ENCODE measurements at regions not wholly inside any gene's neighbourhood (a gene's known extent, or its start where the extent isn't known, plus 50 kb on each side); places are given as distances from the start of the nearest gene placed in this dataset.
"Not testable (repeated sequence)": the region's sequence is repeated elsewhere in the genome, so short reads cannot be mapped to it uniquely, and the experiment has no call there.

GRCh38 chr1:227508431-227508830, 54.9 kb upstream of the ZNF678 start:
- intact Hi-C loops (cut with micrococcal nuclease), result no loop called here

GRCh38 chr1:227506490-227507393, 56.6 kb upstream of the ZNF678 start:
- intact Hi-C loops (cut with micrococcal nuclease), result not testable (repeated sequence)

- intact Hi-C loops (cut with micrococcal nuclease), result not testable (repeated sequence)
Observed at GRCh38 chr1:227496045-227496444, 67.3 kb upstream of the ZNF678 start.

GRCh38 chr1:227493863-227494551, 69.3 kb upstream of the ZNF678 start:
- intact Hi-C loops (cut with micrococcal nuclease), result not testable (repeated sequence)

GRCh38 chr1:227490478-227490877, 72.9 kb upstream of the ZNF678 start:
- intact Hi-C loops (cut with micrococcal nuclease), result no loop called here

GRCh38 chr1:227490001-227490400, 73.4 kb upstream of the ZNF678 start:
- intact Hi-C loops (cut with micrococcal nuclease), result no loop called here

- intact Hi-C loops (cut with micrococcal nuclease), result loop anchor here (10.0 kb wide), 1 partner anchor 645 kb away; no protein-coding TSS in a partner anchor
Observed at GRCh38 chr1:227489572-227489971, 73.8 kb upstream of the ZNF678 start.

- intact Hi-C loops (cut with micrococcal nuclease), result loop anchor here (10.0 kb wide), 1 partner anchor 647 kb away; no protein-coding TSS in a partner anchor
Observed at GRCh38 chr1:227487606-227488005, 75.8 kb upstream of the ZNF678 start.

GRCh38 chr1:227486559-227486958, 76.8 kb upstream of the ZNF678 start:
- intact Hi-C loops (cut with micrococcal nuclease), result loop anchor here (10.0 kb wide), 1 partner anchor 648 kb away; no protein-coding TSS in a partner anchor

GRCh38 chr1:227482023-227482299, 81.4 kb upstream of the ZNF678 start:
- intact Hi-C loops (cut with micrococcal nuclease), result loop anchor here (10.0 kb wide), 1 partner anchor 653 kb away; no protein-coding TSS in a partner anchor

GRCh38 chr1:227474072-227474471, 89.3 kb upstream of the ZNF678 start:
- intact Hi-C loops (cut with micrococcal nuclease), result not testable (repeated sequence)

- intact Hi-C loops (cut with micrococcal nuclease), result no loop called here
Observed at GRCh38 chr1:227472772-227473171, 90.6 kb upstream of the ZNF678 start.

- intact Hi-C loops (cut with micrococcal nuclease), result no loop called here
Observed at GRCh38 chr1:227470688-227471087, 92.7 kb upstream of the ZNF678 start.

- intact Hi-C loops (cut with micrococcal nuclease), result no loop called here
Observed at GRCh38 chr1:227469708-227470107, 93.6 kb upstream of the ZNF678 start.

- intact Hi-C loops (cut with micrococcal nuclease), result no loop called here
Observed at GRCh38 chr1:227466039-227466645, 97.2 kb upstream of the ZNF678 start.

GRCh38 chr1:227465256-227465655, 98.1 kb upstream of the ZNF678 start:
- intact Hi-C loops (cut with micrococcal nuclease), result no loop called here

GRCh38 chr1:227459977-227460376, 103.4 kb upstream of the ZNF678 start:
- intact Hi-C loops (cut with micrococcal nuclease), result no loop called here

- intact Hi-C loops (cut with micrococcal nuclease), result no loop called here
Observed at GRCh38 chr1:227459326-227459841, 104.0 kb upstream of the ZNF678 start.

- intact Hi-C loops (cut with micrococcal nuclease), result no loop called here
Observed at GRCh38 chr1:227454686-227455085, 108.7 kb upstream of the ZNF678 start.

GRCh38 chr1:227453631-227454355, 109.6 kb upstream of the ZNF678 start:
- intact Hi-C loops (cut with micrococcal nuclease), result no loop called here

- intact Hi-C loops (cut with micrococcal nuclease), result no loop called here
Observed at GRCh38 chr1:227451954-227452353, 111.4 kb upstream of the ZNF678 start.
